Spleen (tissue), 7 donors: ENCODE measurements at regions not wholly inside any gene's neighbourhood (a gene's known extent, or its start where the extent isn't known, plus 50 kb on each side); places are given as distances from the start of the nearest gene placed in this dataset.

Experiments
- POLR2A ChIP-seq, 3 donors: fragments of 450-650 bp; IDR thresholded peaks; one replicate each; pipeline ENCODE4 v1.5.1; 2017; ENCODE audit warnings: antibody characterized with exemption in 3 of 3, mild to moderate bottlenecking in 1 of 3
- POLR2AphosphoS5 ChIP-seq, 3 donors: sonication (generic); formaldehyde crosslinking; IDR thresholded peaks; one replicate each; pipeline ENCODE4 v1.5.1; 2017; ENCODE audit warnings: antibody characterized with exemption in 3 of 3
- TF ChIP-seq, protein P1 (sequence below), 11 experiments: fragments of 200-600 bp in 7 of 11; fragments of 450-650 bp in 4 of 11; sonication (generic) in 4 of 11; IDR thresholded peaks in 8 of 11; conservative IDR thresholded peaks in 3 of 11; 1 replicate in 7 of 11; 2 replicates in 4 of 11; pipeline versions ENCODE4 v1.4.0 to v1.8.0; 2016 to 2021; ENCODE audit warnings: antibody characterized with exemption in 11 of 11, inconsistent platforms in 4 of 11, mild to moderate bottlenecking in 1 of 11
- donor health status: DM: no; HTN: no; CAD: no; lungs with moderate emphysema.
- donor health status: DM: no; HTN: no; CAD: no.
- donor health status: DM: no; HTN: no; CAD: no.

DNA sequence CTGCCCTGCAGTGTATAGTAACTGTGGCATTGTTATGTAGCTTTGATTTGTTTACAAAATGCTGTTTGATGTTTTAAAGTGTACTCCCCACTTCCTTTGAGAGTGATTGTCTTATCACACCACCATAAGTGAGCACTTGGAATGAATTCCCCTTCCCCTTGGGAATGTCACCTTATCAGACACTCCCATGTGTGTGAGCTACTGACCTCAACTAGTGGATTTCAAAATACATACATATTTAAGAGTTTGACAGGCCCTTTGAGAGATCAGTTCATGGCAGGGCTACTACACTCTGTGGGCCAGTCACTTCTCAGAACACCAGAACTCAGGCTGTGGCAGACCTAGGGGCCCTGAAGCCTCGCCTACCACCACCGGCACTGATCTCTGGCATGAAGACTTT is 547.6 kb downstream of the NR2F2 start:
- TF ChIP-seq, protein P1, sequence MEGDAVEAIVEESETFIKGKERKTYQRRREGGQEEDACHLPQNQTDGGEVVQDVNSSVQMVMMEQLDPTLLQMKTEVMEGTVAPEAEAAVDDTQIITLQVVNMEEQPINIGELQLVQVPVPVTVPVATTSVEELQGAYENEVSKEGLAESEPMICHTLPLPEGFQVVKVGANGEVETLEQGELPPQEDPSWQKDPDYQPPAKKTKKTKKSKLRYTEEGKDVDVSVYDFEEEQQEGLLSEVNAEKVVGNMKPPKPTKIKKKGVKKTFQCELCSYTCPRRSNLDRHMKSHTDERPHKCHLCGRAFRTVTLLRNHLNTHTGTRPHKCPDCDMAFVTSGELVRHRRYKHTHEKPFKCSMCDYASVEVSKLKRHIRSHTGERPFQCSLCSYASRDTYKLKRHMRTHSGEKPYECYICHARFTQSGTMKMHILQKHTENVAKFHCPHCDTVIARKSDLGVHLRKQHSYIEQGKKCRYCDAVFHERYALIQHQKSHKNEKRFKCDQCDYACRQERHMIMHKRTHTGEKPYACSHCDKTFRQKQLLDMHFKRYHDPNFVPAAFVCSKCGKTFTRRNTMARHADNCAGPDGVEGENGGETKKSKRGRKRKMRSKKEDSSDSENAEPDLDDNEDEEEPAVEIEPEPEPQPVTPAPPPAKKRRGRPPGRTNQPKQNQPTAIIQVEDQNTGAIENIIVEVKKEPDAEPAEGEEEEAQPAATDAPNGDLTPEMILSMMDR (IDR thresholded peaks at IDR 0.05 in 8 of 11, conservative IDR thresholded peaks at IDR 0.05 in 3 of 11), result no peak
- TF ChIP-seq POLR2A (IDR thresholded peaks at IDR 0.05) (no peak), POLR2AphosphoS5 (IDR thresholded peaks at IDR 0.05) (no peak)
